GM12875 (cell line): ENCODE measurements at regions not wholly inside any gene's neighbourhood (a gene's known extent, or its start where the extent isn't known, plus 50 kb on each side); places are given as distances from the start of the nearest gene placed in this dataset.

Source experiments
- H3K4me3 ChIP-seq: one replicate; pipeline ENCODE4 v1.5.1; 2011; ENCODE audit warnings: low read depth, low read length, control low read depth
- TF ChIP-seq, protein P1 (sequence below): IDR thresholded peaks from 2 replicates; pipeline ENCODE4 v1.5.1; 2011; ENCODE audit warnings: low read depth, mild to moderate bottlenecking, control low read depth, inconsistent platforms, low read length, moderate library complexity, borderline replicate concordance; ENCODE audit not compliant: insufficient read depth

DNA sequence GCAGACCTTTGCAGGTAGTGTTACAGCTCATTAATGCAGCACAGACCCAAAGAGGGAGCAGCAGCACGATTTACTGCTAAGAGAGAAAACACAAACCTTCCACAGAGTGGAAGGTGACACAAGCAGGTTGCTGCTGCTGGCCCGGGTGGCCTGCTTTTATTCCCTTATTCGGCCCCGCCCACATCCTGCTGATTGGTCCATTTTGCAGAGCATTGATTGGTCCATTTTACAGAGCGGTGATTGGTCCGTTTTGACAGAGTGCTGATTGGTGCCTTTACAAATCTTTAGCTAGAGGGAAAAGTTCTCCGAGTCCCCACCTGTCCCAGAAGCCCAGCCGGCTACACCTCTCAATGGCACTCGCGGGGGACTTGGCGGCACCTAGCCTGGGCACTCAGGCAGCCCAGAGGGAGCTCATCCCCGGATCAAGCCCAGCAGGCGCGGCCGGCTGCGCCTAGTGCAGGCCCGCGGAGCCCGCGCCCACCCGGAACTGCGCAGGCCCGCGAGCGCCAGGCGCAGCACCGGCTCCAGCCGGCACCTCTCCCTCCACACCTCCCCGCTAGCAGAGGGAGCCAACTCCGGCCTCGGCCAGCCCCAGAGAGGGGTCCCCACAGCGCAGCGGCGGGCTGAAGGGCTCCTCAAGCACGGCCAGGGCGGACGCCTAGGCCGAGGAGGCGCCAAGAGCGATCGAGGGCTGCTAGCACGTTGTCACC lies 825.6 kb upstream of the HS6ST1 start:
- no peak overlapping the region for H3K4me3 ChIP-seq
- TF ChIP-seq, protein P1, sequence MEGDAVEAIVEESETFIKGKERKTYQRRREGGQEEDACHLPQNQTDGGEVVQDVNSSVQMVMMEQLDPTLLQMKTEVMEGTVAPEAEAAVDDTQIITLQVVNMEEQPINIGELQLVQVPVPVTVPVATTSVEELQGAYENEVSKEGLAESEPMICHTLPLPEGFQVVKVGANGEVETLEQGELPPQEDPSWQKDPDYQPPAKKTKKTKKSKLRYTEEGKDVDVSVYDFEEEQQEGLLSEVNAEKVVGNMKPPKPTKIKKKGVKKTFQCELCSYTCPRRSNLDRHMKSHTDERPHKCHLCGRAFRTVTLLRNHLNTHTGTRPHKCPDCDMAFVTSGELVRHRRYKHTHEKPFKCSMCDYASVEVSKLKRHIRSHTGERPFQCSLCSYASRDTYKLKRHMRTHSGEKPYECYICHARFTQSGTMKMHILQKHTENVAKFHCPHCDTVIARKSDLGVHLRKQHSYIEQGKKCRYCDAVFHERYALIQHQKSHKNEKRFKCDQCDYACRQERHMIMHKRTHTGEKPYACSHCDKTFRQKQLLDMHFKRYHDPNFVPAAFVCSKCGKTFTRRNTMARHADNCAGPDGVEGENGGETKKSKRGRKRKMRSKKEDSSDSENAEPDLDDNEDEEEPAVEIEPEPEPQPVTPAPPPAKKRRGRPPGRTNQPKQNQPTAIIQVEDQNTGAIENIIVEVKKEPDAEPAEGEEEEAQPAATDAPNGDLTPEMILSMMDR, result no peak

DNA sequence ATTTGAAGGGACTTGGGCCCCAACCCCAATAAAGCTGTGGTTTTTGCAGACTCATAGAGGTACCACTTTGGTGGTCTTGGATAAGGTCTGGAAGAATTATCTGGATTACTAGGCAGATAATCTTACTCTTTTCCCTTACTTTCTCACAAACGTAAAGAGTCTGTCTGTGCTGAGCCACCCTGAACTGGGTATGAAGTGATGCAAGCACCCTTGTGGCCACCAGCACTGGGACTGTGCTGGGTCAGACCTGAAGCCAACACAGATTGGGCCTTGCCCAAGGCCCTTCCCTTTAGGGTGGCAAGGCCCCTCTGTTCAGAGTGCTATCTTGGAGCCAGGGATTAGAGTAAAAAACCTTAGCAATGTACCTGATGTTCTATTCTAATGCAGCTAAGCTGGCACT lies 827.0 kb upstream of the RAB6C start:
- TF ChIP-seq, protein P1, result no peak

DNA sequence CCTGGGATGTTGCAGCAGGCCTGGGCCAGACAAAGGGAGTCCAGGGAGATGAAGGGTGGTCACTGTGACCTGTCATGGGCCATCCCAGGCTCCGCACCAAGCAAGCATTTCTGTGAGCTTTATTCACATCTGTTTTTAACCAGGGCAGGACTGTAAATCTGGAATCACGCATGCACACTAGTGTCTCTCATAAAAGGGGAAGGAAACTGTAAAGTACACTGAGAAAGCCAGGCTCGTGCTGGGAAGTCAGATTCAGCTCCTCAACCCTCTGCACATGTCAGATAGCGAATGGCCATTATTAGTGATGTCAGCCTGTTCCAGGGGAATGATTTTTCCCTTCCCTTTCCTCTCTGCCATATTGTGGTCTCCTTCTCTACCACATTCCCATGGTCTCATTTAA lies 818.6 kb upstream of the RAB6C start:
- H3K4me3 ChIP-seq, result no peak overlapping the region
- TF ChIP-seq, protein P1, result no peak

More for the DNA sequence above, 827.0 kb upstream of the RAB6C start:
- H3K4me3 ChIP-seq, result no peak overlapping the region

DNA sequence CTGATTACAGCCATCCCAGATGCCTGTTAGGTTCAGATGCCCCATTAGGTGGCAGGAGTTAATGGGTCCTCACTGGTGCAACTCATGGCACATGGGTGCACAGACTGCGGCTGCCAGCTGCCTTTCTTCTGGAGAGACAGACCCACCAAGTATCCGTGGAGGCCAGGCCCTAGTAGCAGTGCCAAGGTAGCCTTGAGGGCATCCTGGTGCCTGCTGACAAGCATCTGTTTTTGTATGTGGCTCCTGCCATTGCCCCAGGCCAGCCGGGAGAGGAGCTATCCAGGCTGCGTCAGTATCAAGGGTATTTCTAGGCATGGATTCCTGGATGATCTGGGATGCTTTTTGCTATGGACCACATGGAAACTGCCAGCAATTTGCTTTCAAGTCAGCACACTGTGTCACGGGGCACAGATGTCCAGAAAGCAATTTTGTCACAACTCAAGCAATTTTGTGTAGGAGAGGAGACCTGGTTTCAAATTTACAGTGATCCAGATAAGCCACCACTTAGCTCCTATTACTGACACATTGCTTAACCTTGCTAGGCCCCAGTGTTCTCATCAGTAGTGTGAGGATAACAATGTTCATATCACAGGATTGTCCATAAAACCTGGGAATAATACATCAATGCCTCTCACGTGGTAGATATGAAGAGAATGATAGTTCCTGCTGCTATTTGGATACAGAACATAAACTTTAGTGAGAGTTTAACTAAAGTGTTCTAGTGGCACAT lies 815.1 kb upstream of the RAB6C start:
- TF ChIP-seq, protein P1, result no peak
- H3K4me3 ChIP-seq, result no peak overlapping the region

DNA sequence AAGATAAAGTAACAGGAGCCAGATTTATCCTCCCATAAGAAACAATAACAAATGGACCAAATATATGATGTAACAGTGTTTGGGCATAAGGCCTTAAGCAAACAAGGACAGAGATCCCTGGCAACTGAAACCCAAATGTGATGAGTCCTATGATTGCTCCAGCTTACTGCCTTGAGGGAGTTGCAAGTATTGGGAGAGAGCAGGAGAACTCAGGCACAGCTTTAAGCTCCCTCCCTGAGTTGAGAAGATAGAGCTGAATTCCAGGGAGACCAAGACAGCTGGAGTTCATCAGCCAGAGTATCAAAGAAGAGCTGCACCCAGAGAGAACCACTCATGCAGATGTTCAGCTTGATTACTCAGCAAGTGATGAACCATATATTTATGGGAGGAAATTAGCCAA lies 814.5 kb upstream of the RAB6C start:
- no peak overlapping the region for H3K4me3 ChIP-seq
- TF ChIP-seq, protein P1, result no peak

DNA sequence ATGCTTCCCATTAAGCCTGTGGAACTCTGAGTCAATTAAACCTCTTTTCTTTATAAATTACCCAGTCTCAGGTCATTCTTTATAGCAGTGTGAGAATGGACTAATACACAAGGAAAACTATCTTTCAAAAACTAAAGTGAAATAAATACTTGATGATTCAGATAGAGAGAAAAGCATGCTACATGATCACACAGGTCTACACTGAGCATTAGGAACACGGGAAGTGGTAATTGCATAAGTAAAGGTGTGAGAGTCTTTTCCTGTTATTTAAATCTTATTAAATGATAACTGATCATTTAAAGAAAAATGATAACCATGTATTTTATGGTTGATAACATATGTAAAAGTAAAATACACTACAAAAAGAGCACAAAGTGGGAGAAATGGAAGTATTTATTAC lies 812.0 kb upstream of the RAB6C start:
- no peak overlapping the region for H3K4me3 ChIP-seq
- TF ChIP-seq, protein P1, result no peak

DNA sequence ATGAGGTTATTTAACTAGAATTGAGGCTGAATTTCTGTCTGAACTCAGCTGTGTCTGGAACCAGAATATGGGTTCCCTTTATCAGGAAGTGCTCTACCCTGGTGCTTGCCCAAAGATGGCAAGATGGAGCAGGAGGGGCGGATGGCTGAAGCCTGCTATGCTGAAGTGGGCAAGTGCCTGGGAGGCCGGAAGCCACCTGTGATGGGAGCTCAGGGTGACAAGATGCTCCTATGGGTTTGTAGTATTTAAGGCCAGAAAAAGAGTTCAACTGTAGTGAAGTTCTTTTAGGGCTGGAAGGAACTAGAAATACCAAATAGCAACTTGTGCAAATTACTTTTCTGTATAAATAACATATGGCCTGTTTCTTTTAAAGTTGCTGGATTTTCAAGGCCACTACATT lies 808.9 kb upstream of the RAB6C start:
- TF ChIP-seq, protein P1, result no peak
- H3K4me3 ChIP-seq, result no peak overlapping the region
